ENCODE measurements at regions not wholly inside any gene's neighbourhood (a gene's known extent, or its start where the extent isn't known, plus 50 kb on each side); places are given as distances from the start of the nearest gene placed in this dataset.

- TF ChIP-seq CTCF (conservative IDR thresholded peaks at IDR 0.05; ENCODE audit: low read length), result no peak
- TF ChIP-seq EZH2phosphoT487 (IDR thresholded peaks at IDR 0.05; ENCODE audit: borderline replicate concordance), result no peak
Measured at GRCh38 chr12:20269337-20270067, 98.8 kb upstream of the PDE3A start.
